Chondrocyte (in vitro differentiated cells): ENCODE measurements at regions not wholly inside any gene's neighbourhood (a gene's known extent, or its start where the extent isn't known, plus 50 kb on each side); places are given as distances from the start of the nearest gene placed in this dataset.

Source experiments
- DNase-seq: peaks from one replicate; pipeline ENCODE4 v3.0.0; 2021; ENCODE audit warnings: mixed read lengths, low spot score
- H3K27ac Mint-ChIP-seq: one replicate; pipeline ENCODE4 v1.8.0; 2021; ENCODE audit warnings: mild to moderate bottlenecking, moderate library complexity, mixed read lengths; ENCODE audit not compliant: unreplicated experiment
- H3K27me3 Mint-ChIP-seq: 2 replicates; pipeline ENCODE4 v1.8.0; 2021; ENCODE audit warnings: low read depth, mixed read lengths
- H3K36me3 Mint-ChIP-seq: 2 replicates; pipeline ENCODE4 v1.8.0; 2021; ENCODE audit warnings: low read depth, mixed read lengths
- H3K4me1 Mint-ChIP-seq: 2 replicates; pipeline ENCODE4 v1.8.0; 2021; ENCODE audit warnings: low read depth, mild to moderate bottlenecking, mixed read lengths
- H3K4me3 Mint-ChIP-seq: one replicate; pipeline ENCODE4 v1.8.0; 2021; ENCODE audit warnings: mild to moderate bottlenecking, moderate library complexity, mixed read lengths; ENCODE audit not compliant: unreplicated experiment
- H3K9me3 Mint-ChIP-seq: 2 replicates; pipeline ENCODE4 v1.8.0; 2021; ENCODE audit warnings: low read depth, mixed read lengths
- CTCF ChIP-seq: fragments of 200-600 bp; sonication (generic); IDR thresholded peaks from 2 replicates; pipeline ENCODE4 v1.5.0; 2021; ENCODE audit warnings: antibody characterized with exemption, mild to moderate bottlenecking, moderate library complexity

- Mint-ChIP-seq H3K4me3 (no peak overlapping the region), H3K9me3 (peaks cover 12% of the 10 kb centered on the region), H3K36me3 (no peaks in the 10 kb centered on the region), H3K4me1 (no peaks in the 10 kb centered on the region), H3K27me3 (no peaks in the 10 kb centered on the region), H3K27ac (no peak overlapping the region)
- no peak for DNase-seq
- TF ChIP-seq CTCF = no peak
Measured at GRCh38 chr18:78676622-78677482, 302.8 kb upstream of the SALL3 start.

GRCh38 chr18:78677483-78678317 lies 301.9 kb upstream of the SALL3 start:
- H3K27ac Mint-ChIP-seq = no peak overlapping the region
- no peak for DNase-seq
- H3K9me3 Mint-ChIP-seq = peaks cover 12% of the 10 kb centered on the region
- H3K4me3 Mint-ChIP-seq = no peak overlapping the region
- H3K4me1 Mint-ChIP-seq = no peaks in the 10 kb centered on the region
- H3K36me3 Mint-ChIP-seq = no peaks in the 10 kb centered on the region
- TF ChIP-seq CTCF = no peak
- H3K27me3 Mint-ChIP-seq = no peaks in the 10 kb centered on the region

- H3K27me3 Mint-ChIP-seq = no peaks in the 10 kb centered on the region
- TF ChIP-seq CTCF = no peak
- H3K4me1 Mint-ChIP-seq = no peaks in the 10 kb centered on the region
- H3K27ac Mint-ChIP-seq = no peak overlapping the region
- peaks cover 12% of the 10 kb centered on the region for H3K9me3 Mint-ChIP-seq
- no peak for DNase-seq
- H3K4me3 Mint-ChIP-seq = no peak overlapping the region
- no peaks in the 10 kb centered on the region for H3K36me3 Mint-ChIP-seq
Measured at GRCh38 chr18:78678318-78678695, 301.3 kb upstream of the SALL3 start.

- no peaks in the 10 kb centered on the region for H3K27me3 Mint-ChIP-seq
- H3K9me3 Mint-ChIP-seq = peaks cover 12% of the 10 kb centered on the region
- H3K4me3 Mint-ChIP-seq = no peak overlapping the region
- TF ChIP-seq CTCF = no peak
- no peaks in the 10 kb centered on the region for H3K4me1 Mint-ChIP-seq
- no peak for DNase-seq
- no peaks in the 10 kb centered on the region for H3K36me3 Mint-ChIP-seq
- no peak overlapping the region for H3K27ac Mint-ChIP-seq
Measured at GRCh38 chr18:78679031-78679430, 300.6 kb upstream of the SALL3 start.

- no peak for TF ChIP-seq CTCF
- Mint-ChIP-seq H3K4me3 (no peak overlapping the region), H3K36me3 (no peaks in the 10 kb centered on the region), H3K27ac (no peak overlapping the region), H3K9me3 (peaks cover 17% of the 10 kb centered on the region), H3K4me1 (no peaks in the 10 kb centered on the region), H3K27me3 (no peaks in the 10 kb centered on the region)
- DNase-seq = no peak
Measured at GRCh38 chr18:78679613-78680260, 299.9 kb upstream of the SALL3 start.
